HCT116 (cell line): ENCODE measurements at regions not wholly inside any gene's neighbourhood (a gene's known extent, or its start where the extent isn't known, plus 50 kb on each side); places are given as distances from the start of the nearest gene placed in this dataset.

ENCODE experiments used
- CTCF ChIP-seq, 3 experiments: fragments of 200-600 bp in 1 of 3; sonication (generic) in 1 of 3; IDR thresholded peaks in 2 of 3; conservative IDR thresholded peaks in 1 of 3; 2 replicates each; pipeline ENCODE4 v1.5.1; 2012 to 2017; ENCODE audit warnings: low read depth in 2 of 3, low read length in 2 of 3, antibody characterized with exemption in 1 of 3, borderline replicate concordance in 1 of 3, control low read depth in 1 of 3, mild to moderate bottlenecking in 1 of 3, mixed read lengths in 1 of 3, mixed run types in 1 of 3, moderate library complexity in 1 of 3; ENCODE audit not compliant: insufficient read depth in 1 of 3
- EZH2 ChIP-seq: fragments of 200-600 bp; sonication (generic); IDR thresholded peaks from 2 replicates; pipeline ENCODE4 v1.6.1; 2017; ENCODE audit warnings: antibody characterized with exemption, mixed run types
- EZH2phosphoT487 ChIP-seq: fragments of 200-600 bp; IDR thresholded peaks from 2 replicates; pipeline ENCODE4 v1.6.1; 2018; ENCODE audit warnings: antibody characterized with exemption, borderline replicate concordance
- MAX ChIP-seq: IDR thresholded peaks from 2 replicates; pipeline ENCODE4 v1.6.1; 2012
- POLR2A ChIP-seq: IDR thresholded peaks from 2 replicates; pipeline ENCODE4 v1.7.0; 2011; ENCODE audit warnings: borderline replicate concordance; ENCODE audit not compliant: insufficient read depth, insufficient read length; ENCODE audit errors: extremely low read depth
- POLR2AphosphoS5 ChIP-seq: IDR thresholded peaks from 2 replicates; pipeline ENCODE4 v1.6.1; 2011; ENCODE audit warnings: mild to moderate bottlenecking, low read depth, low read length, moderate library complexity
- SIN3A ChIP-seq: IDR thresholded peaks from 2 replicates; pipeline ENCODE4 v1.6.1; 2012; ENCODE audit warnings: low read depth
- TCF7L2 ChIP-seq: IDR thresholded peaks from 2 replicates; pipeline ENCODE4 v1.7.0; 2011; ENCODE audit warnings: borderline replicate concordance, inconsistent platforms; ENCODE audit not compliant: insufficient read depth, insufficient read length; ENCODE audit errors: extremely low read depth
- YY1 ChIP-seq: IDR thresholded peaks from 2 replicates; pipeline ENCODE4 v1.6.1; 2011; ENCODE audit warnings: low read length, low read depth, moderate library complexity, mild to moderate bottlenecking; ENCODE audit not compliant: insufficient replicate concordance; ENCODE audit errors: extremely low read depth
- ZNF274 ChIP-seq: fragments of 200-500 bp; sonication (Bioruptor generic); IDR thresholded peaks from 2 replicates; pipeline ENCODE4 v1.6.1; 2014; ENCODE audit warnings: mild to moderate bottlenecking, low read depth, low read length, inconsistent platforms

GRCh38 chr2:59833941-59834340, 719.5 kb downstream of the BCL11A start:
- TF ChIP-seq CTCF (IDR thresholded peaks at IDR 0.05 in 2 of 3, conservative IDR thresholded peaks at IDR 0.05 in 1 of 3; ENCODE audit: borderline replicate concordance in 1 of 3, insufficient read depth in 1 of 3, low read depth in 2 of 3, low read length in 2 of 3) (no peak), MAX (no peak), SIN3A (no peak), ZNF274 (no peak), POLR2A (no peak), EZH2 (no peak), YY1 (no peak), POLR2AphosphoS5 (no peak), TCF7L2 (no peak), EZH2phosphoT487 (no peak)
